Activated CD4-positive, alpha-beta T cell treated with anti-CD3 and anti-CD28 coated beads, Interleukin-2, amount 50 U/mL, for 1 hour (primary cell): ENCODE measurements at regions not wholly inside any gene's neighbourhood (a gene's known extent, or its start where the extent isn't known, plus 50 kb on each side); places are given as distances from the start of the nearest gene placed in this dataset.
"Not testable (repeated sequence)": the region's sequence is repeated elsewhere in the genome, so short reads cannot be mapped to it uniquely, and the experiment has no call there.

Source experiments
- DNase-seq: peaks from one replicate; pipeline ENCODE4 v3.0.0-alpha.2; 2020

- no peak for DNase-seq
Measured at GRCh38 chr2:35255826-35256225, 1099.8 kb upstream of the CRIM1 start.

- DNase-seq = no peak
Measured at GRCh38 chr2:35251156-35251555, 1104.4 kb upstream of the CRIM1 start.

GRCh38 chr2:35246702-35247101 is 1108.9 kb upstream of the CRIM1 start:
- no peak for DNase-seq

GRCh38 chr2:35228584-35228983 is 1127.0 kb upstream of the CRIM1 start:
- DNase-seq = no peak

- DNase-seq = no peak
Measured at GRCh38 chr2:35220461-35220860, 1135.1 kb upstream of the CRIM1 start.

GRCh38 chr2:35204881-35205280 is 1150.7 kb upstream of the CRIM1 start:
- no peak for DNase-seq

- DNase-seq = no peak
Measured at GRCh38 chr2:35204323-35204722, 1151.3 kb upstream of the CRIM1 start.

- no peak for DNase-seq
Measured at GRCh38 chr2:35199298-35199697, 1156.3 kb upstream of the CRIM1 start.

GRCh38 chr2:35185861-35186412 is 1169.6 kb upstream of the CRIM1 start:
- no peak for DNase-seq

- no peak for DNase-seq
Measured at GRCh38 chr2:35184471-35184870, 1171.1 kb upstream of the CRIM1 start.

GRCh38 chr2:35176726-35177125 is 1178.9 kb upstream of the CRIM1 start:
- not testable (repeated sequence) for DNase-seq

GRCh38 chr2:35174845-35175244 is 1180.7 kb upstream of the CRIM1 start:
- no peak for DNase-seq

GRCh38 chr2:35172687-35173086 is 1182.9 kb upstream of the CRIM1 start:
- no peak for DNase-seq

- no peak for DNase-seq
Measured at GRCh38 chr2:35168351-35168750, 1187.2 kb upstream of the CRIM1 start.

GRCh38 chr2:35163948-35164347 is 1191.6 kb upstream of the CRIM1 start:
- no peak for DNase-seq

- DNase-seq = no peak
Measured at GRCh38 chr2:35160871-35161270, 1194.7 kb upstream of the CRIM1 start.

GRCh38 chr2:35125871-35126270 is 1229.7 kb upstream of the CRIM1 start:
- no peak for DNase-seq

- no peak for DNase-seq
Measured at GRCh38 chr2:35125278-35125677, 1230.3 kb upstream of the CRIM1 start.

GRCh38 chr2:35116151-35116550 is 1239.4 kb upstream of the CRIM1 start:
- DNase-seq = no peak

- DNase-seq = no peak
Measured at GRCh38 chr2:35114765-35115164, 1240.8 kb upstream of the CRIM1 start.

- not testable (repeated sequence) for DNase-seq
Measured at GRCh38 chr2:35112367-35112766, 1243.2 kb upstream of the CRIM1 start.

- no peak for DNase-seq
Measured at GRCh38 chr2:35104309-35104708, 1251.3 kb upstream of the CRIM1 start.

- DNase-seq = no peak
Measured at GRCh38 chr2:35099342-35099741, 1256.2 kb upstream of the CRIM1 start.

- DNase-seq = no peak
Measured at GRCh38 chr2:35082072-35082471, 1273.5 kb upstream of the CRIM1 start.

GRCh38 chr2:35081622-35082015 is 1274.0 kb upstream of the CRIM1 start:
- DNase-seq = no peak
